ENCODE measurements at regions not wholly inside any gene's neighbourhood (a gene's known extent, or its start where the extent isn't known, plus 50 kb on each side); places are given as distances from the start of the nearest gene placed in this dataset.

DNA sequence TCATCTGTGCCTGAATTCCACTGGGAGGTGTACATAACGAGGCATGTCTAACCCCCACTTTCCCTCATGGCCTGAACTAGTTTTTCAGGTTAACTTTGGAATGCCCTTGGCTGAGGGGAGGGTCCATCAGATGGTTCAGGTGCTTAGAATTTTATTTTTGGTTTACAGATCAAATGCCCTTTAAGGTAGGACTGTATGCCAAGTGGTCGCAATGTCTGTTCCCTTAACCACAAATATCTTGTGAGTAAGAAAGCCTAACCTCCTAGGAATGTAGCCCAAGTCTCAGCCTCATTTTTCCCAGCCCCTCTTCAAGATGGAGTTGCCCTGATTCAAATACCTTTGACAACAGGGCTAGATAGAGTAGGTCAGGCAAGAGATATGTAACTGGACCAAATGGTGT is 78.4 kb downstream of the RNASET2 start:
- H3K4me3 ChIP-seq (ENCODE audit: low read depth, low read length), result no peak overlapping the region
- TF ChIP-seq, protein P1, sequence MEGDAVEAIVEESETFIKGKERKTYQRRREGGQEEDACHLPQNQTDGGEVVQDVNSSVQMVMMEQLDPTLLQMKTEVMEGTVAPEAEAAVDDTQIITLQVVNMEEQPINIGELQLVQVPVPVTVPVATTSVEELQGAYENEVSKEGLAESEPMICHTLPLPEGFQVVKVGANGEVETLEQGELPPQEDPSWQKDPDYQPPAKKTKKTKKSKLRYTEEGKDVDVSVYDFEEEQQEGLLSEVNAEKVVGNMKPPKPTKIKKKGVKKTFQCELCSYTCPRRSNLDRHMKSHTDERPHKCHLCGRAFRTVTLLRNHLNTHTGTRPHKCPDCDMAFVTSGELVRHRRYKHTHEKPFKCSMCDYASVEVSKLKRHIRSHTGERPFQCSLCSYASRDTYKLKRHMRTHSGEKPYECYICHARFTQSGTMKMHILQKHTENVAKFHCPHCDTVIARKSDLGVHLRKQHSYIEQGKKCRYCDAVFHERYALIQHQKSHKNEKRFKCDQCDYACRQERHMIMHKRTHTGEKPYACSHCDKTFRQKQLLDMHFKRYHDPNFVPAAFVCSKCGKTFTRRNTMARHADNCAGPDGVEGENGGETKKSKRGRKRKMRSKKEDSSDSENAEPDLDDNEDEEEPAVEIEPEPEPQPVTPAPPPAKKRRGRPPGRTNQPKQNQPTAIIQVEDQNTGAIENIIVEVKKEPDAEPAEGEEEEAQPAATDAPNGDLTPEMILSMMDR (IDR thresholded peaks at IDR 0.05; ENCODE audit: low read depth, low read length), result no peak

DNA sequence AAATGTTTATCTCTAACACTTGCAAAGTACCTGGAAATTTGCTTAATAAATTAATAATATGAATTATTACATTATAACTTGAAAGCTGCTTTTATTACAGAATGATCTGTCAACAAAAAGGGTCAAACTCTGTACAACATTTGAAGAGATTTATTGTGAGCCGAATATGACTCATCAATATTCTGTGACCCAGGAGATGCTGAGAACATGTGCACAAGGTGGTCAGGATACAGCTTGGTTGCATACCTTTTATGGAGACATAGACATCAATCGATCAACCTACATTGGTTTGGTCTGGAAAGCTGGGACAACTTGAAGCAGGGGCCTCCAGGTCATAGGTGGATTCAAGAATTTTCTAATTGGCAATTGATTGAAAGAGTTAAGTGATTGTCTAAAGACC is 79.0 kb downstream of the RNASET2 start:
- TF ChIP-seq, protein P1 (IDR thresholded peaks at IDR 0.05; ENCODE audit: low read depth, low read length), result no peak
- H3K4me3 ChIP-seq (ENCODE audit: low read depth, low read length), result no peak overlapping the region

DNA sequence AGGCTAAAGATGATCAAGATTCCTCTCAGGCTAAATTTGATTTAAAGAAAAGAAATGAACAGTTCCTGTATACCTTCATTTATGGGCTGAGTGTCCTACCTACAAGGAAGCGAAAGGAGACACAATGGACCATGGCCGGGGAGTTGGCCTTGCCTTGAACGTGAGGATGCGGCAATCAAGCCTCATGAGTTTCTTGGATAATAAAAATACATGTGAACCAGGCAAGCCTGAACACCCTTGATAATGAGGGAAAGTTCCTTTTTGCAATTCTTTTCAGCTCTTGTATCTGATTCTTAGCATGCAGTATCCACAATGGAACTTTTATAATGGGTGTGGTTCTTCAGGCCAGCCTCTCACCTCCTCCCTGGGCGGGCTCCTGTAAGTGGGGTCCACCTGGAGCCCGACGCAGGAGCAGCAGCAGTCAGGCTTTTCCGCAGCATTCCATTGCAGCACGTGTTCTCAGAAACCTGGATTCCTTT is 83.8 kb downstream of the RNASET2 start:
- no peak overlapping the region for H3K4me3 ChIP-seq (ENCODE audit: low read depth, low read length)

DNA sequence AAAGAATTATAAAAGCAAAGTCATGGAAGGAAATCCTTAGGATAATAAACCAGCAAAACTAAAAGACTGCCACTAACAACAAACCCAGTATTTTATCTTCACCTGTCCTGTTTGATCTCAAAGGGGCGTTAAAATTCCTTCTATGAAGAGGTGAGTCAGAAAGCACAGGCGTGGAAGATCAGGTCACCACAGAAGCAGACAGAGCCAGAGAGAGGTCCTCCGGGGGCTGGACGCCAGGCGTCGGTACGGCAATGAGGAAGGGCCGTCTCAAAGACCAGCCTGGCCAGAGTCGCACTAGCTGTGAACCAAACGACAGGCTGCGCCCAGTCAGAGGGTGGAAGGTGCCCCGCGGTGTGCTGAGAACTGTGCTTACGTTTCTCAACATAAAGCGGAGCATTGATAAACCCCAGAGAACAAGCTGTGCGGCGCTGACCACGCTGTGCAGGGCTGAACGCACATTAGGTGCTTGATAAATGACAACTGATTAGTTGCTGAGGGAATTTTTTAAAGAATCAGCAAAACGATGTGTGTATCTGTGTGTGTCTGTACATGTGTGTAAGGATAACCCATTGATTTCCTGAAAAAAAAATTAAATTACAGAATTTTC is 85.6 kb downstream of the RNASET2 start:
- TF ChIP-seq, protein P1 (IDR thresholded peaks at IDR 0.05; ENCODE audit: low read depth, low read length), result no peak
- H3K4me3 ChIP-seq (ENCODE audit: low read depth, low read length), result no peak overlapping the region

More for the DNA sequence above, 83.8 kb downstream of the RNASET2 start:
- TF ChIP-seq, protein P1 (IDR thresholded peaks at IDR 0.05; ENCODE audit: low read depth, low read length), result no peak

DNA sequence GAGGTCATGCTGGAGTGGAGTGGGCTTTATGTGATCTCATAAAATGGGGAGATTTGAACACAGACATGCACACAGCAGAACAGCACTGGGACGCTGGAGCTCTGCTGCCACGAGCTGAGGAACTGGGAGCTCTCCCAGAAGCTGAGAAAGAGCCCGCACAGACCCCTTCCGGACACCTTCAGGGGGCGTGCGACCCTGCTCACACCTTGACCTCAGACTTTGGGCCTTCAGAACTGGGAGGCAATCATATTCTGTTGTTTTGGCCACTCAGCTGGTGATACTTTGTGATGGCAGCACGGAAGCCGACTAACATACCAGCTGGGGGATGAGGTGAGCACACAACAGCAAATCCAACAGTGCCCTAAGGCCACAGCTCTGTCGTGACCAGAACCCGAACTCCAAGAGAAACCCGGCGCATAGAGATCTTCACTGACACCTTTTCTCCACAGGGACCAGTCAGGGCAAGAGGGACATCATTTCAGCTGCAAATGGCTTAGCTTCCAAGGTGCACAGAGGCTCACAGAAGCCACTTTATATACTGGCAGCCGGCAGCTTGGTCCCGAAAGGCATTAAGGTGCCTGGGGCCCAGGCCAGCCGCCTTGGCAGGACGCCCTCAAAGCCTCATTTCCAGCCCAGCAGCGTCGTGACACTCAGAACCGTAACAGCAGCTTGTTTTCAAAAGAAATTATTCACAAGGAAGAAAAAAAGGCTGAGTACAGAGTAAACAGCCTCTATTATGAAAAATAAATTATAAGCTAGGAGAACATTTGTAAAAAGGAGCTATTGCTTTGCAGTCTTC is 89.3 kb downstream of the RNASET2 start:
- TF ChIP-seq, protein P1 (IDR thresholded peaks at IDR 0.05; ENCODE audit: low read depth, low read length), result no peak

DNA sequence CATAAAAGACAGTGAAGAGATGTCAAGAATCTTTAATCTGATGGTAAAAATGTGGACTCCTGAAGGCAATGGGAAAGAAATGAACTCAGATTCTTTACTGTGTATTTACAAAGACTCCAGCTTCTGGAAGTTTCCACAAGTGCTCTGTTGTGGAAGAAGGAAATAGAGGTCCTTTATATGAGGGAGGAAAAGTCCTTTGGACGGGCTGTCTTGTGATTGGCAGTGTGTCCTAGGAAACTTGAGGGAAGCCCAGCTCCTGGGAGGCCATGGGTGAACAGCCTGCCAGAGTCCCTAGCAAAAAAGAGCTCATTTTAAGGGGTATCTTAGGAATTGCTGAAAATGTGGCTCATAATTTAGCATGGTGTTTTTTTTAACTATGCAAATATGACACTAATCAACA is 92.0 kb downstream of the RNASET2 start:
- TF ChIP-seq, protein P1 (IDR thresholded peaks at IDR 0.05; ENCODE audit: low read depth, low read length), result no peak
- H3K4me3 ChIP-seq (ENCODE audit: low read depth, low read length), result no peak overlapping the region

More for the DNA sequence above, 89.3 kb downstream of the RNASET2 start:
- no peak overlapping the region for H3K4me3 ChIP-seq (ENCODE audit: low read depth, low read length)

DNA sequence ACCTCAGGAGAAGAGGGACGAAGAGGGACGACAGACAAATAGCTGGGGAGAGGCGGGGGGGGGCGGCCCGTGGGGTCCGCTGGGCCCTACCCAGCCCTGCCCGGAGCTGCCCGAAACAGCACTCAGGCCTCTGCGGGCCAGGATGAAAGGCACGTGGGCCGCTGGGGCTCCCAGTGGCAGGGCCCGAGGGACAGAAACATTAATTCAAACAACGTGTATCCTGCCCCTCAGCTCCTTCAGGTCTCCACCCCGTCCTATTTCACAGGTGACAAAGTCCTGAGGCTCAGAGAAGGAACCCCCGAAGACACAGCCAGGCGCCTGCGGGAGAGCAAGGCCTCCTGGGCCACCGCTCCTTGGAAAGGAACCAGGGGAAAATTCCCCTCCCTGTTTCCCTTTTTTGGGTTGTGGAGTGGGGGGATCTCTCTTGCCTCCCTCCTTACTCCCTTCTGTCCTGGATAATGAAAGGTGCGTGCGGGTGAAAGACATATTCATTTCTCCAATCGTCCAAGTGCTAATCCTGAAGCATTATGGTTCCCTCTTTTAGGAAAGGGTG is 93.3 kb downstream of the RNASET2 start:
- H3K4me3 ChIP-seq (ENCODE audit: low read depth, low read length), result no peak overlapping the region
- TF ChIP-seq, protein P1 (IDR thresholded peaks at IDR 0.05; ENCODE audit: low read depth, low read length), result no peak
